ENCODE measurements at regions not wholly inside any gene's neighbourhood (a gene's known extent, or its start where the extent isn't known, plus 50 kb on each side); places are given as distances from the start of the nearest gene placed in this dataset.

DNA sequence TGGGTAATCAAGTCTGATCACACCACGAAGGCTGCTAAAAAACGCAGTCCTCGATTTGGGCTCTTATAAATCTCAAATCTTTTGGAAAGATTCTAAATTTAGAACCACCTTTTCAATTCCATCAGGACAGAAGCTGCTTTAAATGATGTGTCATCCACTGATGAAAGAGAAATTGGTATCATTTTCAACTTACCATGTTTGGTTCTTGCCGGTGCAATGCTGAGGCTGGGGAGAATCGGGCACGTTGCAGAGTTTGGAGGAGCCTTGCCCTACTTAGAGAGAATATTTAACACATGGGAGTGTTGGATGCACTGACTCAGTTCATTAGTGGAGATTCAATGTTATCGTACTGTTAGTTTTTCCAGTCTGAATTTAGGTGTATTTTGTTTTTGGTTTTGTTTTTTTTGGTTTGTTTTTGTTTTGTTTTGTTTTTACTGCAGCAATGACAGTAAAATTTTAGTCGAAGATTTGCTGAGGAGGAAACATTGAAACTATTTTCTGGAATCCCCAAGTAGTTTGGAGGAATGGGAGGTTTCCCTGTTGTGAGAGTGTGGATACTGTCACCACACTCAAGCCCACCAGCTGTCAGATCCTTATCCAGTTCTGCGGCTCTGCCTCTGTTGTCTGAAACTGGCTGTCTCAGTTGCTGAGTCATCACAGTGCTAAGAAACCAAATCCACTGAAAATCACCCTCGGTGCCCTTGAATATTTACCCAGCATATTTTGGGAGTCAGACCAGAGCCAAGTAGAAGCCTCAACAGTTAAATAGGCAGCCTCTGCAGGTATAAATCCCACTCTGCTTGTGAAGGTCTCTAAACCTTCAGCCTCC is 497.0 kb downstream of the BTBD3 start:
- DNase-seq (ENCODE audit: extremely low read depth, low read depth): no peak

GRCh38 chr20:12416281-12416680 is 498.6 kb downstream of the BTBD3 start:
- DNase-seq (ENCODE audit: extremely low read depth, low read depth): no peak

DNA sequence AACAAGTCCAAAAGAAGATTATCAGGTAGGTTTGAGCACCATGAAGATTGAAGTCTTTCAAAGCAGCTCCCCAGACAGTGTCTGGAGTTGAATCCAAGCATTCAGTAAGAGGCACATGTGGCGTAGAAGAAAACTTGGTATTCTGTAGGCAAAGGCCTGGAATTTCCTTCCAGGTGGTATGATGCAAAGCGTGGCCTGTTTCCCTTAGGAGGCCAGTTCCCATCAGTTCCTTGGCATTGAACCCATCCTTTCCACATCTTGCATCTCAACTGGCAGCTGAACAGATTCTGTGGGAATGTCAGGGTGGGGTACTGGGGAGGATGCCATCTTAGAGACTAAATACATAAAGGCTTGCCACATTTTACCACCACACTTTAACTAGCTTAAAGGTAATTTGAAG is 516.0 kb downstream of the BTBD3 start:
- no peak for DNase-seq (ENCODE audit: extremely low read depth, low read depth)

DNA sequence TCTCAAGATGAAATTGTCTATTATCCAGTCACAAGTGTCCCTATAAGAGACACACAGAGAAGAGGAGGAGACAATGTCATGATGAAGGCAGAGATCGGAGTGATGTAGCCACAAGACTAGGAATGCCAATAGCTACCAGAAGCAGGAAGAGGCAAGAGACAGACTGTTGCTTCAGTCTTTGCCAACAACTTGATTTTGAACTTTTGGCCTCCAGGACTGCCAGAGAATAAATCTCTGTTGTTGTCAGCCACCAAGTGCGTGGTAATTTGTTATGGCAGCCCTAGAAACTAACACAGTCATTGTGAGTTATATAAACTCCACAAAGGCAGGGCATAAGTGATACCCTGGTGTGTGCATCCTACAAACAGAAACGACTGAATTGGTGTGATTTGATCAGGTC is 517.0 kb downstream of the BTBD3 start:
- no peak for DNase-seq (ENCODE audit: extremely low read depth, low read depth)

GRCh38 chr20:12435268-12435667 is 517.6 kb downstream of the BTBD3 start:
- DNase-seq (ENCODE audit: extremely low read depth, low read depth): no peak

GRCh38 chr20:12453711-12454110 is 536.0 kb downstream of the BTBD3 start:
- no peak for DNase-seq (ENCODE audit: extremely low read depth, low read depth)

GRCh38 chr20:12455148-12455547 is 537.5 kb downstream of the BTBD3 start:
- no peak for DNase-seq (ENCODE audit: extremely low read depth, low read depth)

GRCh38 chr20:12458241-12458640 is 540.5 kb downstream of the BTBD3 start:
- DNase-seq (ENCODE audit: extremely low read depth, low read depth): no peak

GRCh38 chr20:12464036-12464435 is 544.7 kb upstream of the SPTLC3 start:
- no peak for DNase-seq (ENCODE audit: extremely low read depth, low read depth)

GRCh38 chr20:12466915-12467314 is 541.9 kb upstream of the SPTLC3 start:
- DNase-seq (ENCODE audit: extremely low read depth, low read depth): no peak

GRCh38 chr20:12467758-12468157 is 541.0 kb upstream of the SPTLC3 start:
- DNase-seq (ENCODE audit: extremely low read depth, low read depth): no peak

DNA sequence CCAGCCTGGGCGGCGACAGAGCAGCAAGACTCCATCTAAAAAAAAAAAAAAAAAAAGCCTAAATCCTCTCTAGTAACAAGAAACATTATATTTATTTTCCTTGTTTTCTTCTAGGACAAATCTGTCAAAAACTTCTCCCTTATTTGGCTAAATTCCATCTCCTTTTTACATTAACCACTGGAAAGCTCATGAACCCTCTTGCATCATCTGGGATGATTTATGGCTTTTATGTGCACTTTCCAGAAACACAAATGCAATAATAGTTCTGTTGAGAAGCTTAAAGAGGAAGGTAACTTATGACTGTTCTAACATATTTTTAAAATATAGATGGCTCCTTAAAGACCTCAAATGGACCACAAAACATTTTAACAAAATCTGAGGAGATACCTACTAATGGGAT is 526.1 kb upstream of the SPTLC3 start:
- DNase-seq (ENCODE audit: extremely low read depth, low read depth): no peak

DNA sequence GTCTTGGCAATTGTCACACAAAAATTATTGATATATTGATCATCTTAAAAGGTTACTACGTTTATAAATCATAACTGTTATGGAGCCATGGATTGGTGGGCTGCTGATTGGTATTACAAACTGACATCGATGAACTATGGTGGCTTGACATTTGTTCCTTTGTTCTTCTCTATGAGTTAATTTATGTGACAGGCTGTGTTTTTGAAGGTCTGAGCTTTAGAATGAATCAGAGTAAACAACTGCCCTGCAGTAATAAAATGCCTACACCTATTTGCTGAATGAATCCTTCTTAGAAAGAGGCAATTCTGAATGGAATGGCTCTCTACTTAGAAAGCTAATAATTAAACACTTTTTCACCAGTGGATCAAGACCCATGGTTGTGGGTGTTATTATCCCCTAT is 506.3 kb upstream of the SPTLC3 start:
- DNase-seq (ENCODE audit: extremely low read depth, low read depth): no peak

GRCh38 chr20:12504779-12505178 is 504.0 kb upstream of the SPTLC3 start:
- no peak for DNase-seq (ENCODE audit: extremely low read depth, low read depth)

DNA sequence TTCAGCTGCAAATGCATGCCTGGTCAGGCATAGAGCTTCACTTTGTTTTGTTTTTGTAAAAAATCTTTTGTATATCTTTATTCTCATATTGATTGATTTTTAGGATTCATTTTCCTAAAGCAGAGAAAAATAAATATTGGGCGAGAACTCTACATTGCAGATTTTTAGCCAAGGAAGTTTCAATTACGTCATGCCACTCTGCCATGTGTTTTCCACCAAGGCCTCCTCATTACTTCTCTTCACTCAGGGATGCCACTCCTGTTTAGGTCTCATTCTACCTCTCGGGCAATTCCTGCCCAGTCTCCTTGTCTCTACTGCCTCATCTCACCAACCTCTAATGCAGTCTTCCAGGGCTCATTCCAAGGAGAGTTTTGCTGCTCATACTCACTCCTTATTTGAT is 497.3 kb upstream of the SPTLC3 start:
- DNase-seq (ENCODE audit: extremely low read depth, low read depth): no peak

DNA sequence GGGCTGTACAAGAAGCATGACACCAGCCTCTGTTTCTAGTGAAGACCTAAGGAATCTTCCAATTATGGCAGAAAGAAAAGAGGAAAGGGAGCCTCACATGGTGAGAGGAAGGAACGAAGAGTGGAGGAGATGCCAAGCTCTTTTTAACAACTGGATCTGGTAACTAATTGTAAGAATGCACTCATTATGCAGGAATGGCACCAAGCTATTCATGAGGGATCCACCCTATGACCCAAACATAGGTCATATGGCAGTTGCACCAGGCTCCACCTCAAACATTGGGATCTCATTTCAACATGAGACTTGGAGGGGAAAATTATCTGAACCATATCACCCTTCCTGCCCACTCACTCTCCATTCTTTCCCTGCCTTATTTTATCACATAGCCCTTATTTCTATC is 496.0 kb upstream of the SPTLC3 start:
- no peak for DNase-seq (ENCODE audit: extremely low read depth, low read depth)

GRCh38 chr20:12528104-12528503 is 480.7 kb upstream of the SPTLC3 start:
- DNase-seq (ENCODE audit: extremely low read depth, low read depth): no peak

DNA sequence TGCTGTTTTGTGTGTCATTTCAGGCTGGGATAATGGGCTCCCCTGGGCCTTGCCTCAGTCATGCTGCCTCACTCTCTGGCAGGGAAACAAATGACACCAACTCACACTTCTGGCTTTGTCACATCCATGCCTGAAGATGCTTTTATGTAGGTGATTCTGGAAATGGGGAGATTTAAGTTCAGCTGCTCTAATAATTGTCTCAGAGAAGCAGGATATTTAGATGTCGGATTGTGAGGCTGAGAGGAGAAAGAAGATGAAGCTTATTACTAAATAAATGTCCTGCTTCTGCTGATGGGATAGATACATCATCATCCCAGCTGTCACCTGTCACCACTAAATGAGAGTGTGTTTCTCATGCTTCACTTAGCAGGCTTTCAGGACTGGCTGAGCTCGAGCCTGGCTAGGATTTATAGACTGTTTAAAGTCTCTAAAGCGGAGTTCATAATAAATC is 480.2 kb upstream of the SPTLC3 start:
- no peak for DNase-seq (ENCODE audit: extremely low read depth, low read depth)

DNA sequence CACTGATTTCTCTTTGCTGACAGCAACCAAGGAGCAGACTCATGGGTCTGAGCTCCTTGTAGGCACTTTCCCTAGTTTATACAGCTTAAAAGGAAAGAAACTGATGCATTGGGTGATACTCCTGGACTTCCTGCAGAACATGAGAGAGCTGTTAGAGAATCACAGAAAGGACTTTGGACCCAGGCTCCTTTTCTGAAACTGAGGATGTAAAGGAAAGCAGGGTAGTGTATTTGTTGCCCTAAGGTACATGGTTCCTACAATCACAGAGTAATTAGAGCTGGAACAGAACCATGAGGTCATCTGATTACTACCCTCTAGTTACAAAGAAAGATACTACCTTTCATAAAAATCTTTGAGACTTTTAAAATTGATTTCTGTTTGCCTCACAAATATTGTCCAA is 477.1 kb upstream of the SPTLC3 start:
- no peak for DNase-seq (ENCODE audit: extremely low read depth, low read depth)

GRCh38 chr20:12535316-12535715 is 473.5 kb upstream of the SPTLC3 start:
- DNase-seq (ENCODE audit: extremely low read depth, low read depth): no peak

DNA sequence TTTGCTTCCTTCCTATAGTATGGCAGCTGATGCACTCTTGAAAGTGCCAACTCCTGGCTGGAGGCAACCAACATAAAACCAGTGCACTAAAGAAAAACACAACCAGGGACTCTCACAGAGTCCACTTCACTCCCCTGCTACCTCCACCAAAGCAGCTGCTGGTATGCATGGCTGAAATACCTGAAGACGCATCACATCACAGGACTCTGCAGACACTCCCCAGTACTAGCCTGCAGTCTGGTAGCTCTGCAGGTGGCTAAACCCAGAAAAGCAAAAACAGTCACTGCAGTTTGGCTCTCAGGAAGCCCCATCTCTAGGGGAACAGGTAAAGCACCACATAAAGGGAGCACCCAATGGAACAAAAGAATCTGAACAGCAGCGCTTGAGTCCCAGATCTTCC is 473.0 kb upstream of the SPTLC3 start:
- no peak for DNase-seq (ENCODE audit: extremely low read depth, low read depth)

DNA sequence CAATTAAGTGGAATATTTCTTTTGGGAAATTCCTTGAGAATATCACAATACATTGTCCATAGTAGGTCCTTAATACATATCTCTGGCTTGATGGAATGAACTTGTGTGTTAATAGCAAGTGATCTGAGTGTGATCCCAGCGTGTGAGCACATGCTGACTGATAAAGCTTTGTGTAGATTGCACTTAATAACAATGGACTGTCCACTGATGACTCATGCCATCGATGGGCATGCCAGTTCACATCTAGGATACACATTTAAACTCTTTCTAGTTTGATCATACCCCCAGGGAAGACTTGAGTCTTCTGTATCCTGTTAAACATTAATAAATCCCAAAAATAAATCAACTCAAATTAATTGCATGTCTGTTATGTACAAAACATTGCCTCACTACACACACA is 454.3 kb upstream of the SPTLC3 start:
- DNase-seq (ENCODE audit: extremely low read depth, low read depth): no peak

GRCh38 chr20:12555369-12555768 is 453.4 kb upstream of the SPTLC3 start:
- no peak for DNase-seq (ENCODE audit: extremely low read depth, low read depth)

All from NCI-H460 (cell line).